OCI-LY3 (cell line): ENCODE measurements at regions not wholly inside any gene's neighbourhood (a gene's known extent, or its start where the extent isn't known, plus 50 kb on each side); places are given as distances from the start of the nearest gene placed in this dataset.

Experiments
- CTCF ChIP-seq: fragments of 200-600, 300-600 bp; sonication (generic); IDR thresholded peaks from 2 replicates; pipeline ENCODE4 v1.5.1; 2014; ENCODE audit warnings: antibody characterized with exemption, low read length, low read depth
- EZH2phosphoT487 ChIP-seq: fragments of 200-600 bp; shearing (Covaris generic); IDR thresholded peaks from 2 replicates; pipeline ENCODE4 v1.6.1; 2018; ENCODE audit warnings: antibody characterized with exemption, mixed run types, low read depth

- TF ChIP-seq CTCF (no peak), EZH2phosphoT487 (no peak)
Observed at GRCh38 chr4:29722253-29722652, 997.9 kb upstream of the PCDH7 start.
